GM12874 (cell line): ENCODE measurements at regions not wholly inside any gene's neighbourhood (a gene's known extent, or its start where the extent isn't known, plus 50 kb on each side); places are given as distances from the start of the nearest gene placed in this dataset.

Experiments
- TF ChIP-seq, protein P1 (sequence below): IDR thresholded peaks from 2 replicates; pipeline ENCODE4 v1.5.1; 2011; ENCODE audit warnings: low read depth, mild to moderate bottlenecking, control low read depth, low read length, moderate library complexity; ENCODE audit not compliant: insufficient read depth

DNA sequence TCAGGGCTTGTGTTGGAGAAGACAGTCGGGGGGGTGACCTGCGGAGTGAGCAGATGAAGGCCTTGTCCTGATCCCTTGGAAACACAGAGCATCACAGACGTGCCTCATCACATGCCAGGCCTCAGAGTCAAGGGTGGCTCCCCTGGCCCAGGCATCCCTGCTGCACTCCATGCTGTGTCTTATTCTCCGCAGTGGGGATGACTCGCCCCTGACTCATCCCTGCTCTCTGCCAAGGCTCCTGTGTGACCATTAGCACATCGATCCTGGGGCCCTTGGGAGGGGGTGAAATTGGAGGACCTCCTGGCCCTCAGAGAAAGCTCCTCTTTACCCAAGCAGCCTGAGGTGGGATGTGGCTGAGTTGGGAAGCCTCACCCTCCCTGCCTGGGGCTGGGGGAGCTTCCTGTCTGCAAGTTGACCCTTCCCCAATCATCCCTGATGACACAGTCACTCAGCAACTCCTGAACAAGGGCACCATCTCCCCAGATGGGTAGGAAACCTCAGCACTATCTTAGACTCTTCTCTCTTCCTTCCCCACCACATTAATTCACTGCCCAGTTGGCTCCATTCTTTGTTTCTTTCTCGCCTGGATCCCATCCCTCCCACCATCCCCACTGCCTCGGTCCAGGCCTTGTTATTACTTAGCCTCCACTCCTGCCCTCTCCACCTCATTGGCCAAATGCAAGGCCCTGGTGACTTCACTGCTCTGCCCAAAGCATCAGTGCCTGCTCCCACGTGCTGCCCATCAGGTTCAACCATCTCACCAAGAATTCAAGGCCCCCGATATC, 74.6 kb downstream of the CAMK2N1 start:
- TF ChIP-seq, protein P1, sequence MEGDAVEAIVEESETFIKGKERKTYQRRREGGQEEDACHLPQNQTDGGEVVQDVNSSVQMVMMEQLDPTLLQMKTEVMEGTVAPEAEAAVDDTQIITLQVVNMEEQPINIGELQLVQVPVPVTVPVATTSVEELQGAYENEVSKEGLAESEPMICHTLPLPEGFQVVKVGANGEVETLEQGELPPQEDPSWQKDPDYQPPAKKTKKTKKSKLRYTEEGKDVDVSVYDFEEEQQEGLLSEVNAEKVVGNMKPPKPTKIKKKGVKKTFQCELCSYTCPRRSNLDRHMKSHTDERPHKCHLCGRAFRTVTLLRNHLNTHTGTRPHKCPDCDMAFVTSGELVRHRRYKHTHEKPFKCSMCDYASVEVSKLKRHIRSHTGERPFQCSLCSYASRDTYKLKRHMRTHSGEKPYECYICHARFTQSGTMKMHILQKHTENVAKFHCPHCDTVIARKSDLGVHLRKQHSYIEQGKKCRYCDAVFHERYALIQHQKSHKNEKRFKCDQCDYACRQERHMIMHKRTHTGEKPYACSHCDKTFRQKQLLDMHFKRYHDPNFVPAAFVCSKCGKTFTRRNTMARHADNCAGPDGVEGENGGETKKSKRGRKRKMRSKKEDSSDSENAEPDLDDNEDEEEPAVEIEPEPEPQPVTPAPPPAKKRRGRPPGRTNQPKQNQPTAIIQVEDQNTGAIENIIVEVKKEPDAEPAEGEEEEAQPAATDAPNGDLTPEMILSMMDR: no peak

DNA sequence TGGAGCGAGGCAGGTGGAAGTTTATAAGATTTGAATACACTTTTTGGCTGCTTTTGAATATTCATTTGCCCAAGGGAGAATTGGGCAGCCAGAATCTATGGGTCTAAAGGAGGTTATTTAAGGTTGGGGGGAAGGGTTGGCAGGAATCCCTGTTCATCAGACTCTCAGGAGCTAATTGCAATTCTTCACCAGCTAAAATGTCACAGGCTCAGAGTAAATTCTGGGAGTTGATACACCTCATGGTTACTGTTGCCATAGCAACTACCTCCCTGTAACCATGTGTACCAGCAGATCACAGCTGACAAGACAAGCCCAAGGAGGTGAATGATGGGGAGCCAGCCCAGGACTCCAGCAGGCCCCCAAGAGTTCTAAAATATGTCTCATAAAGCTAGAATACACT, 75.5 kb downstream of the CAMK2N1 start:
- TF ChIP-seq, protein P1: no peak

DNA sequence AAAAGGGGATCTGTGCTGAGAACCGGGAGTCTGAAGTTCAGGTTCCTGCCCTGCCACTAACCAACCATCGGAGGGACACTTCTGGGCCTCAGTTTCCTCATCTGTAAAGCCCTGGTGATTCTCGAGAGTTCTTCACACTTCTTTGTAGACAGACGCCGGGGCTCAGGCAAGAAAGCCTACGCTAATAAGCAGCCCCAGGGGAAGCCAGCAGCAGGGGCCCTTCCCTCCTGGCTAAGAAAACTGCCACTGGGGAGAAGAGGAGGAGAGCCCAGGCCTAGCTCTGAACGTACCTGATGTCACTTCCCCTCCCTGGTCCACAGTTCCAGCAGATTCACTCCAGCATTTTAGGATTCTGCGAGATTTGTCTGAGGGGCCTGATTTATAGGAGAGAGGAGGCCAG, 76.0 kb downstream of the CAMK2N1 start:
- TF ChIP-seq, protein P1: no peak

DNA sequence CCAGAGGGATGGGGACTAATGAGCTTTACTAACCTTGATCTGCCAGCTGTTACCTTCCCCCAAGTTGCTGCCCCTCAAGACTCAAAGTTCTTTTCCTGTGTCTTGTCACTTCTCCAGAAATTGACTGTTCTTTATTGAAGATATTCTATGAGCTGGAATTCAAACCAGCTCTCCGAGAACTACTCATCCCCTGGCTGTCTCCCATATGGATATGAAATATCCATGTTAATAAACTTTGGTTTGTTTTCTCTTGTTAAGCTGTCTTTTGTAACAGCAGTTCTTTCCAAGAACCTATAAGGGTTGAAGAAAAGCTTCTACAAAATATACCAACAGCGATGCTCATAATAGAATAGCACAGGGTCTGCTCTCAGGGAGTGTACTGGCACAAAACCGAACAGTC, 77.0 kb downstream of the CAMK2N1 start:
- TF ChIP-seq, protein P1: no peak

DNA sequence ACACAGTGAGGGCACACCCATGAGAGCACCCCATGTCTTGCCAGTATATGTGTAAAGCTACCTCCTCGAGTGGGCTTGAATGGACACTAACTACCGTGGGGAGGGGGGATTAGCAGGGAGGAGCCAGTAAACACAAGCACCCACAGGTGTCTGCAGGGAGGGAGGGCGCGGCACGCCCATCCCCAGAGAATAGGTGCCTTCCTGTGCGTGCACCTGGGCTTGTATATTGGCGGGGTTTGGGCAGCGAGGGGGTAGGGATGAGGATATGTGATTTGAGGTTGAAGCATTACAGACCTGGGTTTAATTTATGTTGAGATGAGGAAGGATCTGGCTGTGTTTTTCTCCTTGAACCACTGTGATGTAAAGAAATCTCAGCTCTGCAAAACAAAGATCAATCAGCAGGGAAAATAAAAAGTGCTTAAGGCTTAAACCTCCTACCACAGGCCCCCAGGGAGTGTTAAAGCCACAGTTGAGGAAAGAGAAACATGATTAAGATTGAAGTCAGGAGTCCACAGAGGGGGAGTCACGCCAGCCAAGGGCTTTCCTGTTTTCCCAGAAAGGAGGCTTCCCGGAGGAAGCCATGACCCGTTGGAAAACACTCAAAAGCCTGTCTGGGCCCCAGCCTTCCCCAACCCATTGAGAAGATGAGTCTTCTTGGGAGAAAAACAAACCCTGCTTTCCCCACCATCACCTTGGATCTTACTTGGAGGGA, 80.0 kb downstream of the CAMK2N1 start:
- TF ChIP-seq, protein P1: no peak

DNA sequence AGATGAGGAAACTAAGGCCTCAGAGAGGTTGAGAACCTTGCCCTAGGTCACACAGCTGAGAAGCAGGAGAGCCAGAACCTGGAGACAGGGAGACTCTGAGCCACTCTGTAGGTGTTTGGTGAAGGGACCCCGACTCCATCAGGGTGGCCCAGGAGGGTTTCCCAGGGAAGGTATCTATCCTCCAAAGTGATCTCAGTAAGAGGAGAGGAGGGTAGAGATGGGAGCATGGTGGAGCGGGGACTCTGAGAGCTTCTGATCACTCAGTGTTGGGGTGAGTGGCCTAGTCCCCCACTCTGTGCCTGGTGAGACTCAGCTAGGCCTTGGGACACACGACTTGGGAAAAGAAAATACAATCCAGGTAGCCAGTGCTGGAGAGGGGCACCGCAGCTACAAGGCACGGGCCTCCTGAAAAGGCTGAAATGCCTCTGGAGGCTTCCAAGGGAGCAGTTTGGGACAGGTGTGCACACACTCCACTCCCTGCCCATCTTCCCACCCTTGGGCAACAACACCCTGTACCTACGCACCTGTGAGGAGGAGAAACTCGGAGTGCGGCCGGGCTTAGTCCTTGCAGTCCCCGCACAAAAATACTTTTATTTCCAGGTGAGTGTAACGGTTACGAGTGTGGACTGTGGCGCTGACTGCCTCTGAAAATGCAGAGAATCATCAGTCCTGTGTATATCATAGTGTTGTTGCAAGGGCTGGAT, 80.8 kb downstream of the CAMK2N1 start:
- TF ChIP-seq, protein P1: no peak
